NCI-H524 treated with DMSO at 0.1 percent for 48 hours (cell line): ENCODE measurements at regions not wholly inside any gene's neighbourhood (a gene's known extent, or its start where the extent isn't known, plus 50 kb on each side); places are given as distances from the start of the nearest gene placed in this dataset.

ENCODE experiments used
- DNase-seq: peaks from one replicate; lab custom pipeline; 2025; lab: John Stamatoyannopoulos, UW

- DNase-seq, result no peak
Observed at GRCh38 chr6:1059596-1059995, 252.3 kb upstream of the FOXQ1 start.

GRCh38 chr6:1057490-1058135 lies 254.3 kb upstream of the FOXQ1 start:
- no peak for DNase-seq

GRCh38 chr6:1055015-1055921 lies 256.6 kb upstream of the FOXQ1 start:
- no peak for DNase-seq

DNA sequence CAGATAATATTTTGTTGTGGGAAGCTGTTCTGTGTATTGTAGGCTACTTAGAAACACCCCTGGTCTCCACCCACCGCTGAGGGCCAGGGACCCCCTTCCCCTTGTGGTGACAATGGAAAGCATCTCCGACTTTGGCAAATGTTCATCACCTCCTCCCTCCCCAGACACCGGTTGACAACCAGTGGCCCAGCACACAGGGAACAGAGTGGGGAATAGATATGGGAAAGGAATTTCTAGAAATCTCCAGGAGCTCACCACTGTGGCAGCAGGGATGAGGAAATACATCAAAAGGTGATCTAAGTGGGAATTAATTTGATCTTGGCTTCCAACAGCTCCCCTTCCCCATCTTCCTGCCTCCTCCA lies 257.3 kb upstream of the FOXQ1 start:
- DNase-seq, result no peak

DNA sequence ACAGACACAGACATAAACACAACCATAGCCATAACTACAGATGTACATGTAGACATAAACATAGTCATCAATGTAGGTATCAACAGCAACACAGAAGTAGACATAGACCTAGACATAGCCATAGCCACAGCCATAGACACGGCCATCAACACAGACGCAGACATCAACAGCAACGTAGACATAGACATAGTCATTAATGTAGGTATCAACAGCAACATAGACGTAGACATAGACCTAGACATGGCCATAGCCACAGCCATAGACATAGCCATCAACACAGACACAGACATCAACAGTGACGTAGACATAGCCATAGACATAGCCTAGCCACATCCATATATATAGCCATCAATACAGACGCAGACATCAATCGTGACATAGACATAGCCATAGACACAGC lies 258.3 kb upstream of the FOXQ1 start:
- DNase-seq, result no peak

GRCh38 chr6:1052262-1052661 lies 259.6 kb upstream of the FOXQ1 start:
- no peak for DNase-seq

DNA sequence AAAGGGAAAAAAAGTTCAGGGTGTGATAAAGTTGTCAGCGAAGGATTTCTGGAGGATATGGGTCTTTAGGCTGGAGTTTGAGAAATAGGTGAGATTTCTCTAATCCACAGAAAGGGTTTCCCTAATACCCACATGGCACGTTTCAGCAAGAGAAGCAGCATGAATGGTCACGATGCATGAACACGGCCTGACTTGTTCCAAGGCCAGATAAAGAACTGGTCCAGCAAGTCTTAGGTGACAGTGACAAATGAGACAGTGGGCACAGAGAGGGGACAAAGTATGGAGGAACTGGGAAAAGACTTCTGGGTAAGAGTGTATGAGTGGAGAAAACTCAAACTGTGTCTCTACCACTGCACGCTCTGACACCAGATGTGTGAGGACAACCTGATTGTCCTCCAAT lies 262.0 kb upstream of the FOXQ1 start:
- DNase-seq, result no peak

- no peak for DNase-seq
Observed at GRCh38 chr6:1049170-1049569, 262.7 kb upstream of the FOXQ1 start.

GRCh38 chr6:1047981-1048541 lies 263.8 kb upstream of the FOXQ1 start:
- no peak for DNase-seq

DNA sequence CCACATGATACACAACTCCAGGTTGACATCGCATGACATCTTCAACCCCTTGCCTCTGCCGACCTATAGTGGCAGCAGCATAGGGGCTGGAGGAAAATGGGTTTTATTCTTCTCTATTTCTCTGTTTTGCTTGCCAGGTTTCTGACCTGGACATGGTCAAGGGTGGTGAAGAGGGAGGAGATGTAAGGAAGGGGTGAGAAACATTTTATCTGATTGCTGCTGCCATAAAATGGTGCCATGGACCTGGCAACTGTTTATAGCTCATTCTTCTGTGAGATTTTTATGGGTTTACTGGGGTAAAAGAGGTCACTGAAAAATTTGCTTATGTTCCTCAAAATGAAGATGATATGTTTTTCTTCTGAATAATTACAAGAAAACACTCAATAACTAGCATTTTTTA lies 266.7 kb upstream of the FOXQ1 start:
- no peak for DNase-seq

DNA sequence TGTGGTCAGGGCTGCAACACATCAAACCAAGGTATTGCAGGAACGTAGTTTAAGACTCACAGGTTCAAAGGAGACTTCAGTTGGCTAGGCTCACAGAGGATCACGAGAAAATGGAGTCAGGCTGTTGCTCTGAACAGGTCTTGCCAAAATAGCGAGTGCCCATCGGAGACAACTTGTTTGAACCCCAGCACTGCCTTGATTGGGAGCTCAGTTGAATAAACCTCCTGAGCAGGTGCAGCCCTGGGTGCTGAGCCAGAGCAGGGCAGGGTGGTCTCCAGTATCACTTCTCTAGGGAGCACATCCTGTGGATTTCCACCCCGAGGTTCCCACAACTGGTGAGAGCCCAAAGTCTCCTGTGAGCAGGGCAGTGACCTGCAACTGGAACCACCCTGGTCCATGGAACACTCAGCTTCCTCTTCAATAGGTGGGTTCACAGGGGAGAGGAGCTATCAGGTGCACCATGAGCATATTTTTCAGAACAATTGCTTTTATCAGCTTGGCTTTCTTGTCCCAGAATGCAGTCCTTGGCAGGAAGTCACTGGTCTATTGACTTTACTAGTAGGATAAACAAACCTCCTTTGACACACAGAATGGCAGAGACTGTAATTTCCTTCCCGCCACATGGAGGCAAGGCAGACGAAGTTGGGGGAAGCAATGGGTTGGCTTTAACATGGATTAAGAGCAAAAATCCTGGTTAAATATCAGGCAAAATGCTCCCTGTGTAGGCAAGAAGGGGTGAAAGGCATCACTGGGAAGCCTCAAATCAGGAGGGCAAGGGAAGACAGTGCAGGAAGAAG lies 267.7 kb upstream of the FOXQ1 start:
- no peak for DNase-seq

DNA sequence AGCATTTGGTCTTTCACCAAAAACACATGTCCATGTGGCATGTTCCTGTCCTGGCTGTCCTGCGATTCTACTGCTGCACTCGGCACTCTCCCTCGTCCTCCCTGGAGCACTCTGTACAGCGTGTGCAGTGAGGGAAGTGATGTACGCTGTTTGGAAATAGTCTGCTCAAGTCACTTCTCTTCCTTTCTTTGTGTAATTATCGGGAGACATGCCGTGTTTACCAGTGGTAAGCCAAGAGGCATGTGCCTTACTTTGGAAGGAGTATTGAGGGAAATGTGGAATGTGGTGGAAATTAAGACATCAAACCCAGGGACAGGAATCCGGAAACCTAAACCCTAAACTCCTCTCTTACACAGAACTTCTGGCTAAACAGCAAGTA lies 268.5 kb upstream of the FOXQ1 start:
- DNase-seq, result no peak

DNA sequence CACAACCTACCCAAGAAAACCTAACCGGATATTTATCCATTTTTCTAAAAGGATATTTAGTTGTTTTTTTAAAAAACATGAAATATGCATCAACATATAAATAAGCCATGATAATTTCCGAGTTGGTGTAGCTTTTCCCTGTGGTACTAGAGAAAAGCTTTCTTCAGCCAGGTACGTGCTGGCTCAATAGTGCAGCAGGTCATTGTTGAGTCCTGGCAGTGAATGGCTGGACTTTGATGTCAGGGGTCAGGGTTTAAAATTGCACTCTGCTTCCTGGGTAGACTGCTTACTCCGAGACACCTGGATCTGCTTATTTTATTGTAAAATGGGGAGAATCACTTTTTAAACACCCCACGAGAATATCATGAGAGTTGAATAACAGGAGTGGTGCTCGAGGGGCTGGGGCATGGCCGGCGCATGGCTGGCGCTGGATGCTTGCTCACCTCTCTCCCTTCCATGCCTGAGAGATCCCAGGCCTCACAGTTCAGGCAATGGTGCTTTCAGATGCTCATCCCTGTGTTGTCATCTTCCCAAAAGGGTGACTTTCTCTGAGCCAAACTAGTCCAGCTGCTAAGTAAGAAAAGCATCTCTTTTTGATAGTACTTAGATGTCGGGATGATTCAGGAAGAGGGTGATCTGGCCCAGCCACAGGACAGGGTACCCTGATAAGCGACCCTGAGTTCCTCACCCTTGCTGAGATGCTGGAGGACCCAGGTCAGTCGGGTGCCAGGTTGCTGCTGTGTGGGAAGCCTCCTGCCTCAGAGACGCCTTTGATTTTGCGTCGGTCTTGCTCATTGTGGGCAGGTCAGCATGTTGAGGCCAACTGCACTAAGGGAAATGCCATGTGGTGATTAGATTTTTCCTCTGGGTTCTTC lies 269.1 kb upstream of the FOXQ1 start:
- no peak for DNase-seq

- DNase-seq, result no peak
Observed at GRCh38 chr6:1040393-1040792, 271.5 kb upstream of the FOXQ1 start.

DNA sequence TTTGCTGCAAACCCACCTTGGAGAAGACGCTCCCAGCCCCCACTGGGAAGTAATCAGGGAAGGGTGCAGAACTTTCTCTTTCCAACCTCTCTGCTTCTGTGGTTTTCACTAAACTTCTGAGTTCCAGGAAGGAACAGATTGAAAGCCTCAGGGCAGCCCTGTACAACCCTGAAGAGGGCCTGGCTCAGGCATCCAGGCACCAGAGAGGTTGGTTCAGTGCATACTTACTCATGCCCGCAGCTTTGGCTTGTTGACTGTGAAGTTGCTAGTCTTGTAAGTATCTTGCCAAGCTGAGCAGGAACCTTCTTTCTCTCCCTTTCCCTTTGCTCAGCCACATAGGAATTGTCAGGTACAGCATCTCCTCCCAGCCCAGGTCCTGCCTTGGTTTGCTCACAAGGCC lies 272.2 kb upstream of the FOXQ1 start:
- DNase-seq, result no peak

DNA sequence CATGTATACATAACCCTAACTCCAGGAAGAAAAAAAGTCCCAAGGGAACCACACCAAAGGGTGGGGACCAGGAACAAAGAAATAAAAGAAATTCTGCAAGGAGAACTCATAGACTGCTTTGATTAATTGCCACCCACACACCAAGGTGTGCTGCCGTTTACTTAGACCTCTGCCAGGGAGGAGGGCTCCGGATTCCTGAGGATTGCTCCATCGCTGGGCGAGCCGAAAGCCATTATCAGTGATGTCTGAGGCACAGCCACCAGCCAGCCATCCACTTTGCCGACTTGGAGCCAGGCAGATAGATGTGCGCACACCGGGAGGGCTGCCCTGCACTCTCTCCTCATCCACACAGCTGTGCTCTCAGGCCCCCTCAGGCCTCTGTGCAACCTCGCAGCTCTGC lies 272.7 kb upstream of the FOXQ1 start:
- no peak for DNase-seq

GRCh38 chr6:1037430-1038202 lies 274.3 kb upstream of the FOXQ1 start:
- no peak for DNase-seq

GRCh38 chr6:1035401-1035800 lies 276.5 kb upstream of the FOXQ1 start:
- DNase-seq, result no peak

GRCh38 chr6:1031720-1032119 lies 280.2 kb upstream of the FOXQ1 start:
- no peak for DNase-seq

- DNase-seq, result peak; percentile 80
Observed at GRCh38 chr6:1029141-1029540, 282.8 kb upstream of the FOXQ1 start.

DNA sequence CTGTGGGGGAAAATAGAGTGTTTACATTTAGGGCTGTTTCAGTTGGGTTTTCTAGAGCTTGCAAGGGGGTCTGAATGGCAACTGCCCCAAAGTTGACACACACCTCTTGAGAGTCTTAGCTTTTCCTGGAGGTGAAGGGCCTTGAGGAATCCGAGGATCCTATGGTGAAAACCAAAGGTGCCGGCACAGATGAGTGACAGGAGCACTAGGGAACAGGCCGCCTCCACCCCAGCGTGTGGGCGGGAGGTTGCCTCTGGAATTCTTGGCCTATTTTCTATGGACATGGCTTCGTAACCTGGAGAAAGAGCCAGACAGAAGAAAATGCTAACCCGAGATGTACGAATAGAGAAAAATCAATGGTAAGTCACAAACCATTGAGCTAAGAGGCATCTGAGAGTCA lies 283.2 kb upstream of the FOXQ1 start:
- no peak for DNase-seq
